Mucosa of rectum (tissue), 2 donors: ENCODE measurements at regions not wholly inside any gene's neighbourhood (a gene's known extent, or its start where the extent isn't known, plus 50 kb on each side); places are given as distances from the start of the nearest gene placed in this dataset.
"Not testable (repeated sequence)": the region's sequence is repeated elsewhere in the genome, so short reads cannot be mapped to it uniquely, and the experiment has no call there.

Source experiments
- H3K27ac ChIP-seq, 2 donors: one replicate each; pipeline ENCODE4 v1.7.0; 2013; ENCODE audit warnings: inconsistent platforms in 2 of 2, low read depth in 2 of 2, low read length in 2 of 2
- H3K27me3 ChIP-seq, 2 donors: one replicate each; pipeline ENCODE4 v1.7.0; 2013; ENCODE audit warnings: low read length in 2 of 2; ENCODE audit not compliant: control insufficient read depth in 2 of 2, insufficient read depth in 2 of 2
- H3K36me3 ChIP-seq, 2 donors: one replicate each; pipeline ENCODE4 v1.7.0; 2013; ENCODE audit warnings: low read length in 2 of 2; ENCODE audit not compliant: control insufficient read depth in 2 of 2, insufficient read depth in 2 of 2
- H3K4me1 ChIP-seq, 2 donors: one replicate each; pipeline ENCODE4 v1.7.0; 2013; ENCODE audit warnings: low read length in 2 of 2, mild to moderate bottlenecking in 1 of 2; ENCODE audit not compliant: control insufficient read depth in 2 of 2, insufficient read depth in 2 of 2
- H3K4me3 ChIP-seq, 2 donors: one replicate each; pipeline ENCODE4 v1.7.0; 2013; ENCODE audit warnings: low read length in 2 of 2
- H3K9ac ChIP-seq, 2 donors: one replicate each; pipeline ENCODE4 v1.7.0; 2013; ENCODE audit warnings: low read length in 2 of 2, low read depth in 1 of 2, mild to moderate bottlenecking in 1 of 2
- H3K9me3 ChIP-seq, 2 donors: one replicate each; pipeline ENCODE4 v1.7.0; 2013; ENCODE audit warnings: low read length in 2 of 2; ENCODE audit not compliant: control insufficient read depth in 2 of 2
- donor health status: healthy.
- donor health status: Normal muscosa, but diverticular disease.

GRCh38 chr12:38175538-38175937, 141.0 kb upstream of the ALG10B start:
- no peak overlapping the region for H3K4me3 ChIP-seq
- no peak overlapping the region for H3K9ac ChIP-seq
- no peaks in the 10 kb centered on the region for H3K27me3 ChIP-seq
- H3K9me3 ChIP-seq, result no peaks in the 10 kb centered on the region
- H3K4me1 ChIP-seq, result no peaks in the 10 kb centered on the region
- H3K27ac ChIP-seq, result no peak overlapping the region
- no peaks in the 10 kb centered on the region for H3K36me3 ChIP-seq

GRCh38 chr12:38183617-38184016, 133.0 kb upstream of the ALG10B start:
- not testable (repeated sequence) for H3K4me1 ChIP-seq

GRCh38 chr12:38197286-38197685, 119.3 kb upstream of the ALG10B start:
- H3K4me1 ChIP-seq, H3K36me3 ChIP-seq, H3K4me3 ChIP-seq, H3K9me3 ChIP-seq, H3K27ac ChIP-seq, H3K27me3 ChIP-seq, H3K9ac ChIP-seq: not testable (repeated sequence)

More at GRCh38 chr12:38183617-38184016, 133.0 kb upstream of the ALG10B start:
- not testable (repeated sequence) for H3K27ac ChIP-seq, H3K9me3 ChIP-seq, H3K4me3 ChIP-seq, H3K27me3 ChIP-seq, H3K36me3 ChIP-seq, H3K9ac ChIP-seq

- H3K27ac ChIP-seq, result no peak overlapping the region
- H3K27me3 ChIP-seq, result no peaks in the 10 kb centered on the region
- no peaks in the 10 kb centered on the region for H3K4me1 ChIP-seq
- no peak overlapping the region for H3K9ac ChIP-seq
- H3K36me3 ChIP-seq, result no peaks in the 10 kb centered on the region
- H3K4me3 ChIP-seq, result no peak overlapping the region
- no peaks in the 10 kb centered on the region for H3K9me3 ChIP-seq
Measured at GRCh38 chr12:38201461-38202276, 114.9 kb upstream of the ALG10B start.

GRCh38 chr12:38204831-38205230, 111.7 kb upstream of the ALG10B start:
- Histone ChIP-seq H3K4me3 (no peak overlapping the region), H3K9me3 (no peaks in the 10 kb centered on the region), H3K27ac (no peak overlapping the region), H3K4me1 (no peaks in the 10 kb centered on the region), H3K27me3 (no peaks in the 10 kb centered on the region), H3K9ac (no peak overlapping the region), H3K36me3 (no peaks in the 10 kb centered on the region)

GRCh38 chr12:38222011-38222410, 94.6 kb upstream of the ALG10B start:
- Histone ChIP-seq H3K27ac (no peak overlapping the region), H3K9ac (no peak overlapping the region), H3K9me3 (no peaks in the 10 kb centered on the region), H3K36me3 (no peaks in the 10 kb centered on the region), H3K4me1 (no peaks in the 10 kb centered on the region), H3K27me3 (no peaks in the 10 kb centered on the region), H3K4me3 (no peak overlapping the region)

- H3K27me3 ChIP-seq, H3K4me1 ChIP-seq, H3K27ac ChIP-seq, H3K9ac ChIP-seq, H3K9me3 ChIP-seq, H3K4me3 ChIP-seq, H3K36me3 ChIP-seq: not testable (repeated sequence)
Measured at GRCh38 chr12:38238328-38238727, 78.2 kb upstream of the ALG10B start.

GRCh38 chr12:38253778-38254177, 62.8 kb upstream of the ALG10B start:
- Histone ChIP-seq H3K9ac (no peak overlapping the region), H3K9me3 (no peaks in the 10 kb centered on the region), H3K4me1 (no peaks in the 10 kb centered on the region), H3K27me3 (no peaks in the 10 kb centered on the region), H3K36me3 (no peaks in the 10 kb centered on the region), H3K27ac (no peak overlapping the region), H3K4me3 (no peak overlapping the region)

- Histone ChIP-seq H3K4me1 (no peaks in the 10 kb centered on the region), H3K27me3 (no peaks in the 10 kb centered on the region), H3K9me3 (no peaks in the 10 kb centered on the region)
Measured at GRCh38 chr12:38258411-38258810, 58.2 kb upstream of the ALG10B start.

More at GRCh38 chr12:38258411-38258810, 58.2 kb upstream of the ALG10B start:
- Histone ChIP-seq H3K36me3 (no peaks in the 10 kb centered on the region), H3K27ac (no peak overlapping the region), H3K9ac (no peak overlapping the region), H3K4me3 (no peak overlapping the region)
